Liver (tissue), 8 donors: ENCODE measurements at regions not wholly inside any gene's neighbourhood (a gene's known extent, or its start where the extent isn't known, plus 50 kb on each side); places are given as distances from the start of the nearest gene placed in this dataset.

ENCODE experiments used
- DNase-seq: peaks from one replicate; pipeline ENCODE4 v3.0.0-alpha.2; 2017; ENCODE audit warnings: low spot score
- H3K27ac ChIP-seq, 2 donors: one replicate each; pipeline ENCODE4 v1.7.0; 2013; ENCODE audit warnings: inconsistent platforms in 2 of 2, low read length in 2 of 2, control low read depth in 1 of 2, low read depth in 1 of 2, mild to moderate bottlenecking in 1 of 2
- H3K27me3 ChIP-seq, 4 donors: one replicate each; pipeline versions ENCODE4 v1.6.1 to v1.7.0; 2013; ENCODE audit warnings: low read length in 3 of 4, inconsistent platforms in 1 of 4, mild to moderate bottlenecking in 1 of 4, moderate library complexity in 1 of 4; ENCODE audit not compliant: control insufficient read depth in 4 of 4, insufficient read depth in 4 of 4
- H3K36me3 ChIP-seq, 4 donors: one replicate each; pipeline versions ENCODE4 v1.6.1 to v1.7.0; 2013; ENCODE audit warnings: low read length in 3 of 4, mild to moderate bottlenecking in 3 of 4, low read depth in 1 of 4, moderate library complexity in 1 of 4; ENCODE audit not compliant: control insufficient read depth in 4 of 4, insufficient read depth in 3 of 4
- H3K4me1 ChIP-seq, 4 donors: one replicate each; pipeline versions ENCODE4 v1.6.1 to v1.7.0; 2013; ENCODE audit warnings: low read length in 3 of 4, mild to moderate bottlenecking in 3 of 4, moderate library complexity in 1 of 4; ENCODE audit not compliant: control insufficient read depth in 4 of 4, insufficient read depth in 4 of 4
- H3K4me3 ChIP-seq, 3 donors: one replicate each; pipeline versions ENCODE4 v1.6.1 to v1.7.0; 2013; ENCODE audit warnings: low read length in 3 of 3, control low read depth in 1 of 3, low read depth in 1 of 3, mild to moderate bottlenecking in 1 of 3
- H3K9ac ChIP-seq, 2 donors: one replicate each; pipeline ENCODE4 v1.7.0; 2013; ENCODE audit warnings: low read length in 2 of 2, mild to moderate bottlenecking in 2 of 2, moderate library complexity in 2 of 2, control low read depth in 1 of 2, low read depth in 1 of 2
- H3K9me3 ChIP-seq, 4 donors: one replicate each; pipeline versions ENCODE4 v1.6.1 to v1.7.0; 2013; ENCODE audit warnings: low read length in 3 of 4; ENCODE audit not compliant: control insufficient read depth in 4 of 4
- ATF3 ChIP-seq: IDR thresholded peaks from 2 replicates; pipeline ENCODE4 v1.6.1; 2016; ENCODE audit warnings: antibody characterized with exemption
- CTCF ChIP-seq: fragments of 150-350 bp; IDR thresholded peaks from 2 replicates; pipeline ENCODE4 v1.5.1; 2017; ENCODE audit warnings: improper control_type of control experiment, low read depth, low read length; ENCODE audit not compliant: missing input control
- EGR1 ChIP-seq, 2 donors: IDR thresholded peaks; 2 replicates each; pipeline ENCODE4 v1.6.1; 2016 to 2018; ENCODE audit warnings: antibody characterized with exemption in 2 of 2, low read depth in 2 of 2
- FOXA1 ChIP-seq: IDR thresholded peaks from 2 replicates; pipeline ENCODE4 v1.6.1; 2016; ENCODE audit warnings: antibody characterized with exemption
- HNF4A ChIP-seq, 2 donors: conservative IDR thresholded peaks; 2 replicates each; pipeline ENCODE4 v1.6.1; 2016; ENCODE audit warnings: antibody characterized with exemption in 2 of 2, mild to moderate bottlenecking in 2 of 2
- JUND ChIP-seq, 2 donors: IDR thresholded peaks; 2 replicates each; pipeline ENCODE4 v1.6.1; 2016; ENCODE audit warnings: antibody characterized with exemption in 2 of 2
- NR2F2 ChIP-seq: IDR thresholded peaks from 2 replicates; pipeline ENCODE4 v1.6.1; 2016; ENCODE audit warnings: antibody characterized with exemption
- RAD21 ChIP-seq, 2 donors: IDR thresholded peaks; 2 replicates each; pipeline ENCODE4 v1.6.1; 2016; ENCODE audit warnings: antibody characterized with exemption in 2 of 2, mild to moderate bottlenecking in 2 of 2
- REST ChIP-seq: IDR thresholded peaks from 2 replicates; pipeline ENCODE4 v1.6.1; 2016; ENCODE audit warnings: antibody characterized with exemption, mild to moderate bottlenecking
- RXRA ChIP-seq, 2 donors: IDR thresholded peaks; 2 replicates each; pipeline ENCODE4 v1.6.1; 2017 to 2018; ENCODE audit warnings: antibody characterized with exemption in 2 of 2, mild to moderate bottlenecking in 1 of 2
- TAF1 ChIP-seq: conservative IDR thresholded peaks from 2 replicates; pipeline ENCODE4 v1.6.1; 2016; ENCODE audit warnings: antibody characterized with exemption, mild to moderate bottlenecking
- YY1 ChIP-seq: IDR thresholded peaks from 2 replicates; pipeline ENCODE4 v1.6.1; 2016; ENCODE audit warnings: antibody characterized with exemption, mild to moderate bottlenecking
- WGBS: extraction: QIAGEN DNeasy Blood & Tissue Kit; methylation state at CpG from one replicate; pipeline ENCODE4 v1.1.7; 2013; 5-methylcytosine and 5-hydroxymethylcytosine counted together
- donor health status: healthy.
- donor health status: healthy.
- donor health status: healthy.
- donor health status: healthy.
- donor health status: healthy.

- H3K27me3 ChIP-seq, result no peaks in the 10 kb centered on the region
- peaks cover 0 to 1% (median 0%) of the 10 kb centered on the region in 4 donors for H3K36me3 ChIP-seq
- 77% methylated on average over 2 of the region's 2 CpGs for WGBS
- no peak overlapping the region for H3K4me3 ChIP-seq
- no peak overlapping the region for H3K9ac ChIP-seq
- DNase-seq, result no peak
- H3K9me3 ChIP-seq, result no peaks in the 10 kb centered on the region
- TF ChIP-seq HNF4A (conservative IDR thresholded peaks at IDR 0.05), result no peak
- TF ChIP-seq RXRA (IDR thresholded peaks at IDR 0.05), result no peak
- TF ChIP-seq EGR1 (IDR thresholded peaks at IDR 0.05; ENCODE audit: low read depth in 2 of 2), result no peak
- no peak for TF ChIP-seq NR2F2
- H3K4me1 ChIP-seq, result peaks cover 0 to 8% (median 3%) of the 10 kb centered on the region in 4 donors
- H3K27ac ChIP-seq, result no peak overlapping the region
Measured at GRCh38 chr2:48257456-48257855, 57.0 kb upstream of the FOXN2 start.

- Histone ChIP-seq H3K36me3 (peaks cover 0 to 1% (median 0%) of the 10 kb centered on the region in 4 donors), H3K4me1 (peaks cover 0 to 8% (median 3%) of the 10 kb centered on the region in 4 donors), H3K9me3 (no peaks in the 10 kb centered on the region), H3K4me3 (no peak overlapping the region), H3K27ac (no peak overlapping the region), H3K27me3 (no peaks in the 10 kb centered on the region), H3K9ac (no peak overlapping the region)
- 78% methylated on average over 4 of the region's 4 CpGs for WGBS
- no peak for DNase-seq
- TF ChIP-seq HNF4A (conservative IDR thresholded peaks at IDR 0.05), result peak in 1 of 2 donors; percentile 13
- TF ChIP-seq RAD21 (IDR thresholded peaks at IDR 0.05), result peak in 1 of 2 donors; percentile 13
- no peak for TF ChIP-seq REST
- TF ChIP-seq RXRA (IDR thresholded peaks at IDR 0.05), result peak in 1 of 2 donors; percentile 19
Measured at GRCh38 chr2:48258481-48259149, 55.9 kb upstream of the FOXN2 start.

- no peaks in the 10 kb centered on the region for H3K27me3 ChIP-seq
- no peak overlapping the region for H3K4me3 ChIP-seq
- TF ChIP-seq JUND (IDR thresholded peaks at IDR 0.05), result no peak
- no peak for TF ChIP-seq EGR1 (IDR thresholded peaks at IDR 0.05; ENCODE audit: low read depth in 2 of 2)
- no peak for TF ChIP-seq FOXA1
- no peak for TF ChIP-seq HNF4A (conservative IDR thresholded peaks at IDR 0.05)
- TF ChIP-seq TAF1, result no peak
- TF ChIP-seq ATF3, result no peak
- TF ChIP-seq CTCF, result no peak
- TF ChIP-seq YY1, result no peak
- H3K27ac ChIP-seq, result no peak overlapping the region
- DNase-seq, result no peak
- H3K4me1 ChIP-seq, result peaks cover 0 to 8% (median 3%) of the 10 kb centered on the region in 4 donors
- WGBS, result 87% methylated on average over 1 of the region's 1 CpG
- peaks cover 0 to 1% (median 0%) of the 10 kb centered on the region in 4 donors for H3K36me3 ChIP-seq
- H3K9ac ChIP-seq, result no peak overlapping the region
- H3K9me3 ChIP-seq, result no peaks in the 10 kb centered on the region
Measured at GRCh38 chr2:48259811-48260210, 54.7 kb upstream of the FOXN2 start.
